Ishikawa (cell line): ENCODE measurements at regions not wholly inside any gene's neighbourhood (a gene's known extent, or its start where the extent isn't known, plus 50 kb on each side); places are given as distances from the start of the nearest gene placed in this dataset.

Experiments
- CEBPB ChIP-seq: IDR thresholded peaks from 2 replicates; pipeline ENCODE4 v1.6.1; 2012
- CREB1 ChIP-seq: IDR thresholded peaks from 2 replicates; pipeline ENCODE4 v1.6.1; 2012; ENCODE audit warnings: low read depth
- EGR1 ChIP-seq: IDR thresholded peaks from 2 replicates; pipeline ENCODE4 v1.6.1; 2012
- EP300 ChIP-seq: IDR thresholded peaks from 2 replicates; pipeline ENCODE4 v1.6.1; 2012; ENCODE audit warnings: borderline replicate concordance
- FOXM1 ChIP-seq: IDR thresholded peaks from 2 replicates; pipeline ENCODE4 v1.6.1; 2012; ENCODE audit warnings: low read depth, borderline replicate concordance
- NFIC ChIP-seq: IDR thresholded peaks from 2 replicates; pipeline ENCODE4 v1.6.1; 2012
- RAD21 ChIP-seq: IDR thresholded peaks from 2 replicates; pipeline ENCODE4 v1.6.1; 2012; ENCODE audit warnings: low read depth
- TAF1 ChIP-seq: IDR thresholded peaks from 2 replicates; pipeline ENCODE4 v1.6.1; 2012; ENCODE audit warnings: low read depth, mild to moderate bottlenecking
- TCF12 ChIP-seq: IDR thresholded peaks from 2 replicates; pipeline ENCODE4 v1.6.1; 2012; ENCODE audit warnings: low read depth
- TEAD4 ChIP-seq: IDR thresholded peaks from 2 replicates; pipeline ENCODE4 v1.6.1; 2012
- YY1 ChIP-seq: IDR thresholded peaks from 2 replicates; pipeline ENCODE4 v1.6.1; 2012; ENCODE audit warnings: low read depth
- ZBTB7A ChIP-seq: IDR thresholded peaks from 2 replicates; pipeline ENCODE4 v1.6.1; 2012; ENCODE audit warnings: low read depth
- TF ChIP-seq, protein P1 (sequence below): IDR thresholded peaks from 2 replicates; pipeline ENCODE4 v1.6.1; 2012
- TF ChIP-seq, protein P2 (sequence below): IDR thresholded peaks from 2 replicates; pipeline ENCODE4 v1.6.1; 2012; ENCODE audit warnings: low read depth, mild to moderate bottlenecking
- TF ChIP-seq, protein P3 (sequence below): IDR thresholded peaks from 2 replicates; pipeline ENCODE4 v1.6.1; 2012

DNA sequence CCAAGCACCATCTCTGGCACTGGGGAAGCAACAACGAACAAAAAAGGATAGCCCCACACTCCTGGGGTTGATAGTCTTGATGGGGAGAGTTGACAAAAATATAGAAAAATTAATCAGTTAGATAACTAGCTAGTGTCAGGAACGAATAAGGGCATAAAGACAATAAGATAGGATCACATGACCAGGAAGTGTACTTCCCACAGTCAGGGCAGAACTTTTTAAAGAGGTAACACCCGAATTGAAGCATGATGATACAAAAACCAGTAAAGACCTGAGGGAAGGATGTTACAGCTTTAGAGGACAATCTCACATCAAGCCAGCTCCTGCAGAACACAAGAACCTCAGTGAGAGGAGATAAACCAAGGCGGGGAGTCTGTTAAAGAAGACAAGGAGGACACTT, 295.4 kb upstream of the CRIM1 start:
- TF ChIP-seq EGR1: no peak
- TF ChIP-seq CEBPB: no peak
- no peak for TF ChIP-seq EP300

DNA sequence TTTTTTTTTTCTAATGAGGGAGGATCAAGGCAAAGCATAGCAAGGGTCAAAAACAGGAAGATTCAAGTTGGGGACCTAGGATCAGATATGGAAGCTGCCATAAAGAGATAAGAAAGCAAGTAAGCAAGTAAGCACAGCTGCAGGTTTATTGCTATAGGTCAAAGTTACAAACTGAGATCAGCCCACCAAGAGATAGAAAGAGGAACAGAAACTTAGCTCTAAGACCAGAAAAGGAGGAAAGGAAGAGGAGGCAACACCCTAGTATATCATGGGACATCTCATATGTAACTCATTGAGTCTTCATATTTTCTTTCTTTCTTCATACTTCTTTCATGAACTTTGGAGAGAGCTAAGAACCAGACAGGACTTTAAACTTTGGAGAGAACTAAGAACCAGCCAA, 295.9 kb upstream of the CRIM1 start:
- TF ChIP-seq NFIC (no peak), TCF12 (no peak), CREB1 (no peak), YY1 (no peak), EGR1 (no peak), FOXM1 (no peak), ZBTB7A (no peak), RAD21 (no peak), TEAD4 (no peak), EP300 (no peak), TAF1 (no peak)
- TF ChIP-seq, protein P1, sequence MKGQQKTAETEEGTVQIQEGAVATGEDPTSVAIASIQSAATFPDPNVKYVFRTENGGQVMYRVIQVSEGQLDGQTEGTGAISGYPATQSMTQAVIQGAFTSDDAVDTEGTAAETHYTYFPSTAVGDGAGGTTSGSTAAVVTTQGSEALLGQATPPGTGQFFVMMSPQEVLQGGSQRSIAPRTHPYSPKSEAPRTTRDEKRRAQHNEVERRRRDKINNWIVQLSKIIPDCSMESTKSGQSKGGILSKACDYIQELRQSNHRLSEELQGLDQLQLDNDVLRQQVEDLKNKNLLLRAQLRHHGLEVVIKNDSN: no peak
- TF ChIP-seq, protein P2, sequence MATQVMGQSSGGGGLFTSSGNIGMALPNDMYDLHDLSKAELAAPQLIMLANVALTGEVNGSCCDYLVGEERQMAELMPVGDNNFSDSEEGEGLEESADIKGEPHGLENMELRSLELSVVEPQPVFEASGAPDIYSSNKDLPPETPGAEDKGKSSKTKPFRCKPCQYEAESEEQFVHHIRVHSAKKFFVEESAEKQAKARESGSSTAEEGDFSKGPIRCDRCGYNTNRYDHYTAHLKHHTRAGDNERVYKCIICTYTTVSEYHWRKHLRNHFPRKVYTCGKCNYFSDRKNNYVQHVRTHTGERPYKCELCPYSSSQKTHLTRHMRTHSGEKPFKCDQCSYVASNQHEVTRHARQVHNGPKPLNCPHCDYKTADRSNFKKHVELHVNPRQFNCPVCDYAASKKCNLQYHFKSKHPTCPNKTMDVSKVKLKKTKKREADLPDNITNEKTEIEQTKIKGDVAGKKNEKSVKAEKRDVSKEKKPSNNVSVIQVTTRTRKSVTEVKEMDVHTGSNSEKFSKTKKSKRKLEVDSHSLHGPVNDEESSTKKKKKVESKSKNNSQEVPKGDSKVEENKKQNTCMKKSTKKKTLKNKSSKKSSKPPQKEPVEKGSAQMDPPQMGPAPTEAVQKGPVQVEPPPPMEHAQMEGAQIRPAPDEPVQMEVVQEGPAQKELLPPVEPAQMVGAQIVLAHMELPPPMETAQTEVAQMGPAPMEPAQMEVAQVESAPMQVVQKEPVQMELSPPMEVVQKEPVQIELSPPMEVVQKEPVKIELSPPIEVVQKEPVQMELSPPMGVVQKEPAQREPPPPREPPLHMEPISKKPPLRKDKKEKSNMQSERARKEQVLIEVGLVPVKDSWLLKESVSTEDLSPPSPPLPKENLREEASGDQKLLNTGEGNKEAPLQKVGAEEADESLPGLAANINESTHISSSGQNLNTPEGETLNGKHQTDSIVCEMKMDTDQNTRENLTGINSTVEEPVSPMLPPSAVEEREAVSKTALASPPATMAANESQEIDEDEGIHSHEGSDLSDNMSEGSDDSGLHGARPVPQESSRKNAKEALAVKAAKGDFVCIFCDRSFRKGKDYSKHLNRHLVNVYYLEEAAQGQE: no peak

- TF ChIP-seq TAF1: no peak
- no peak for TF ChIP-seq EGR1
- no peak for TF ChIP-seq NFIC
- no peak for TF ChIP-seq TEAD4
- no peak for TF ChIP-seq CEBPB
- no peak for TF ChIP-seq FOXM1
- TF ChIP-seq CREB1: no peak
- no peak for TF ChIP-seq RAD21
- TF ChIP-seq, protein P3, sequence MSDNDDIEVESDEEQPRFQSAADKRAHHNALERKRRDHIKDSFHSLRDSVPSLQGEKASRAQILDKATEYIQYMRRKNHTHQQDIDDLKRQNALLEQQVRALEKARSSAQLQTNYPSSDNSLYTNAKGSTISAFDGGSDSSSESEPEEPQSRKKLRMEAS: no peak
- no peak for TF ChIP-seq TCF12
- no peak for TF ChIP-seq YY1
- TF ChIP-seq ZBTB7A: no peak
Observed at GRCh38 chr2:36058953-36059352, 296.6 kb upstream of the CRIM1 start.

DNA sequence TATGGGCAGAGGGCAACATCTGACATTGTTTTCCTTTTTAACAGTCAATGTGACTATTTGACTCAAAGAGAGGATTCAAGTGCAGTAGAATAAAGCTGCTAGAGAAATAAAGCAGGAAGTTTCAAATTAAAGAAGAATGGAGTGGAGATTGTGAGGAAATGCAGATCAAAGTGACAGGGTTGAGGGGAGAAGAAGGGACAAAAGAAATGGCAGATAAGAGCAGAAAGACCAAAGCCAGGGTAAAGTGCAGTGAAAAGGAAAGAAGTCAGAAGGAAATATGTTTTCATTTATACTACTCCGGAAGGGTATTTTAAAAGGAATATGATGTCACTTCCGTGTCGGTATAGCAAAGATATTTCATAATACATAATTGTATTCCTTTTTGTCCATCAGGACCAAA, 297.5 kb upstream of the CRIM1 start:
- TF ChIP-seq EP300: no peak

DNA sequence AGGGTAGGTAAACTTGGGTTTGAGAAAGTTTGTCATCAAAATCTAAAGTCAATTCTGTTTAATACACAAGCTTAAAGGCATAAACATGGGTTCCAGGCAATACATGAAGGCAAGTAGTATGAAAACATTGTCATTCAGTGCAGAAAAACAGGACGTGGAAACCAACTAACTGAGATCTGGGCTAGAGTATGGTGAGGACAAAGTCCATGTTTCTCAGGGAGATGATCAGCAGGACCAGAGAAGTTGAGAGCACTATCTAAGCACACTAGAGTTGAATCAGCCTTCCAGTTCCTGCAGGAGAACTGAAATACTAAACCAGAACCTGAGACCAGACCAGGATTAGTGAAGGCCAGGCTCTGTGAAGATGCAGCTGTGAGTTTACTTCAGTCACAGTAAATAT, 302.8 kb upstream of the CRIM1 start:
- TF ChIP-seq, protein P1: no peak
- no peak for TF ChIP-seq TEAD4
- no peak for TF ChIP-seq TAF1
- TF ChIP-seq TCF12: no peak
- no peak for TF ChIP-seq NFIC
- TF ChIP-seq, protein P3: no peak
- TF ChIP-seq FOXM1: no peak
- no peak for TF ChIP-seq ZBTB7A
- TF ChIP-seq, protein P2: no peak
- no peak for TF ChIP-seq CREB1
- TF ChIP-seq YY1: no peak
- TF ChIP-seq CEBPB: no peak
- no peak for TF ChIP-seq EP300
- TF ChIP-seq RAD21: no peak
- no peak for TF ChIP-seq EGR1

GRCh38 chr2:36044411-36044810, 311.2 kb upstream of the CRIM1 start:
- TF ChIP-seq ZBTB7A (no peak), EP300 (no peak), CREB1 (no peak), RAD21 (no peak), TAF1 (no peak), FOXM1 (no peak), TCF12 (no peak), NFIC (no peak), EGR1 (no peak), TEAD4 (no peak), CEBPB (no peak), YY1 (no peak)
- TF ChIP-seq, protein P1: no peak
- TF ChIP-seq, protein P3: no peak
- TF ChIP-seq, protein P2: no peak
